Amniotic stem cell (primary cell): ENCODE measurements at regions not wholly inside any gene's neighbourhood (a gene's known extent, or its start where the extent isn't known, plus 50 kb on each side); places are given as distances from the start of the nearest gene placed in this dataset.
"Not testable (repeated sequence)": the region's sequence is repeated elsewhere in the genome, so short reads cannot be mapped to it uniquely, and the experiment has no call there.

Source experiments
- DNase-seq: peaks from one replicate; lab custom pipeline; 2025; lab: John Stamatoyannopoulos, UW

DNA sequence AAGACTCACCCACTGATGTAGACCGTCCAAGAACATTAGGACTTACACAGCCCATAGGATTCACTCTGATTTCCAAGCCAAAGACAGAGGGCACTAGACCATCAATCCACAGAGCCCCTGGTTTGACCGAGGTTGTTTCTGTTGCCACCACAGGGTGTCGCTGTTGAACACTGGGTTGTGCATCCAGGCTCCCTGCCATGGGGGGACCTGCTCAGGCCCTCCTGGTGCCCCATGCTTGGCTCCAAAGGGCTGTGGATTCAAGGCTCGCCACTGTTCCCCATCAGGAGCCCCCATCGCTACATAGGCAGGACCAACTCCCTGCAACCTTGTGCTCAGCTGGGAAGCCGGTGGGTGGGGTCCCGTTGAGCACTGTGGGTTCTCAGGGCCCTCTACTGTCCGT, 128.0 kb upstream of the ANO1 start:
- no peak for DNase-seq

DNA sequence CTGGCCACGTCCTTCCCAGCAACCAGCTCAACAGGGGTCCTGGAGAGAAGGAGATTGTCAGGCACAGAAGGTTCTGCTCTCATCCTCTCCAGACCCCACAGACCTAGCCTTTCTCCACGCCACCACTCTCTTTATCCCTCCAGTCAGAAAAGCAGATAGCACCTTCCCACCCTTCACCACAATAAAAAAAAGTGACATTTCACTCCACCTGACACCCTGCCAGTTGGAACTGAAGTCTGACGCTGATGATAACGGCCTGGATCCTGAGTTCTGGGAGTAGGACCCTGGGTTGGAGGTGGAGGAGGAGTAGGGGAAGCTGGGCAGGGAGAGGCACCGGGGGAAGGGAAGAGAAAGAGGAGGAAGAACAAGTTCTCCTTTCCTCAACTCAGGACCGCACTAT, 127.5 kb upstream of the ANO1 start:
- no peak for DNase-seq

DNA sequence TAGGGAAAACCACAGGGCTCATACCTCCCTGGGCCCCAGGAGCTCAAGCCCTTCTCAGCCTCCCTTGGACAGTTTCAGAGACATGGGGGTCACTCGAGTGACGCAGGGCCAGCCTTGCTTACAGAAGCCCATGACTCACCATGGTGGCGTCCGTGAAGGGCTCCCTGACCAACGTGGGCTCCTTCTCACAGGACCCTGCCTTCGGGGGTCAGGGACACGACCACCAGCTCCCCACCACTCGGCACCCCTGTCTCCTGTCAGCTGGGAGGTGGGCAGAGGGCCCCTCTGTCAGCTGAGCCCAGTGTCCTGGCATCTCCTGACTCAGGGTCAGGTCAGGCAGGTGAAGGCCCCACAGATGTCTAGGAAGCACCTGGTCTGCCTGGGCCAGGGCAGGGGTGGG, 126.3 kb upstream of the ANO1 start:
- no peak for DNase-seq

DNA sequence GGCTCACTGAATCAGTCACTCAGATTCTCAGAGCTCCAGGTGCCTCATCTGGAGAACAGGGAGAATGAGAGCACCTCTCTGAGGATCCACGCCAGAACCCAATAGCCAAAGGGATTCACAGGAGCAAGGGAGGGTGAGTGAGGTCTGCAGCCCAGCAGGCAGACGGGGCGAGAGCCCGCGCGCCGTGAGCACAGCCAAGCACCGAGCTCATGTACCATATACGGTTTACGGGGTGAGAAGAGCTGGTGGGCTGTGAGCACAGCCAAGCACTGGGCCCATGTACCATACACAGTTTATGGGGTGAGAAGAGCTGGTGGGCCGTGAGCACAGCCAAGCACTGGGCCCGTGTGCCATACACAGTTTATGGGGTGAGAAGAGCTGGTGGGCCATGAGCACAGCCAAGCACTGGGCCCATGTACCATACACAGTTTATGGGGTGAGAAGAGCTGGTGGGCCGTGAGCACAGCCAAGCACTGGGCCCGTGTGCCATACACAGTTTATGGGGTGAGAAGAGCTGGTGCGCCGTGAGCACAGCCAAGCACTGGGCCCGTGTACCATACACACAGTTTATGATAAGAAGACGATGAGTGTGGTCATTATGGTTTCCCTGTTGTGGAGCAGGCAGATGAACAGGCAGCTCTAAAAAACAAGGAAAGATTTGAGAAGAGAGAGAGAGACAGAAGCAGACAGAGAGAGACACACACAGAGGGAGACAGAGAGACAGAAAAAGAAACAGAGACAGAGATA, 125.7 kb upstream of the ANO1 start:
- DNase-seq, result not testable (repeated sequence)

DNA sequence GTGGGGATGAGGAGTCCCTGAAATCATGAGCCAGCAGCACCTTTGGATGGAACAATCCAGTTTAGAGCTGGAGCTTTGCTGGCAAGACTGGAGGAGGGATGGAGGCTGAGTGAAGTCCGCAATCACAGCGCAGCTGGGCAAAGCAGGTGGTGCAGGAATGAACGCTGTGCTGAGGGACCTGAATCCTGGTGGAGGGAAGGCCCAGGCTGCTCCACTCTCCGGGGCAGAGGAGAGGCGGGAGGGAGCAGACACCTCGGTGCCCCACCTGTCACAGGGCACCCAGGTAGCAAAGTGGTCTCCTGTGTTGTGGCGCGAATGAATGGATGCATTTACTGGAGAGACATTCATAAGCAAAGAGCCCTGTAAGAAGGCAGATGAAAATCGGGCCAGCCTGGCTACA, 124.8 kb upstream of the ANO1 start:
- DNase-seq, result no peak

DNA sequence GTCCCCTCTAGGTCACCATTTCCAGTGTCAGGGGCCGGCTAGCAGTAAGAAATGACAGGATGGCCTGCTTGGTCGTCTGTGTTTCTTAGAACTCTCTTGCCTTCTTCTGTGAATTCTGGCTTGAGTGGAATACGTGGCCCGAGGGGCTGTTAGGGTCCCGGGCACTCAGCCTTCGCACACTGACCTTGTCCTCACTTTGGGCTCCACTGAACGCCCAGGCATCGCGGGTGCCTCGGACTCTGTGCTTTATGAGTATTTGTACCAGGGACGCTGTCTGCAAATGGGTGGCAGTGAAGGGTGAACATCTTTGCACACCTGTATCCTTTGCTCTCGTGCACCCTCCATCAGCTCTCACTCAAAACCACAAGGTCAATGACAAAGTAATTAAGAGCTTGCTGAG, 123.4 kb upstream of the ANO1 start:
- DNase-seq, result no peak

DNA sequence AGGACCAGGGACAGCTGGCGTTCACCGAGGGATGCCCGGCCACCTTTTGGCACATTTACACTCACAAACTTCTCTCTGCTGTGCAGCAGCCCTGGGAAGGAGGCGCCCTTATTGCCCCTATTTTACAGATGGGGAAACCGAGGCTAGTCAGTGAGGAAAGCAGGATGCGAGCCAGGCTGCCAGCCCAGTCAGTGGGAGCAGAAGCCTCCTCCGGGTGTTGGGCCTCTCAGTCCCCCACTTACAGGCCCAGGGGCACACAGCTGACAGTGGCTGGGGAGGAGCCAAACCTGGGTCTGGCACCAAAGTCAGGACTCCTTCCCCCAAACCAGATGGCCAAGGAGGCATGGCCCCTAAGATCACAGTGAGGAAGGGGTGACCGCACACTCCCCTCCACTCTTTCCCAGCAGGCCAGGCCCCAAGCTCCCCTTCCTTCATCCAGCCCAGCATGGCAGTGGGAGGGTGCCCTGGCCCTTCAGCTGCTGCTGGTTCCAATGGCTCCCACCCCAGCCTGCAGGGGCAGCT, 121.4 kb upstream of the ANO1 start:
- no peak for DNase-seq

DNA sequence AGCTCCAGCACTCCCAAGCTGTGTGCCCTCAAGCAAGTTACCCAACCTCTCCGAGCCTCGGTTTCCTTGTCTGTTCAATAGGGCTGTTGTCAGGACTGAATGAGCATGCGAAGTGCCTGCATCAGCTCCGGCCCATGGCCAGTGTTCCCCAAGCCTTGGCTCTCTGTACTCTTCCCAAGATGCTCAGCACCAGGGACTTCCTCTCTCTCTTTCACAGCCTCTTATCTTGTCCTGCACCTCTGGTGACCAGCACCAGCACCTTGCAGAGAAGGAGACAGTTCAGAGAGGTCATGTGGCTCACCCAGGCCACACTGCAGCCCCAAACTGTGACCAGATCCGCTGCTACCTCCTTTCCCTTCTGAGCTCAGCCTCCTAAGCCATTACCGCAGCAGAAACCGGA, 120.3 kb upstream of the ANO1 start:
- no peak for DNase-seq

DNA sequence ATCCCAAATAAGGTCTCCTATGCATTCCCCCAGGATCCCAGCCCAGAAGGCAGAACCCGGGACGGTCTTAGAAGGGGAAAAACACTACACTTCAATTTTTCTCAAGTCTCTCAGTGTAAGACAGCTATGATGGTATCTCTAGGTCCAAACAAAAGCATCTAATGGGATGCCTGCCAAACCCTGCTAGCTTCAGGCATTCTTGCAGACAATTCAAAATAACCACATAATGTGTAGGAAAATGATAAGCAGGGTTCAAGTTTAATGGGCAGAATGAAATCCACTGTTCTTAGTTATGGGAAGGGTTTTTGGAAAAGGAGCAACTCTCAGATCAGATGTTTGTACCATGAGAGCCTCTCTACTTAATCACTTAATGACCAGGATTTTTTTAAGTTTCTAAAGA, 119.8 kb upstream of the ANO1 start:
- no peak for DNase-seq

DNA sequence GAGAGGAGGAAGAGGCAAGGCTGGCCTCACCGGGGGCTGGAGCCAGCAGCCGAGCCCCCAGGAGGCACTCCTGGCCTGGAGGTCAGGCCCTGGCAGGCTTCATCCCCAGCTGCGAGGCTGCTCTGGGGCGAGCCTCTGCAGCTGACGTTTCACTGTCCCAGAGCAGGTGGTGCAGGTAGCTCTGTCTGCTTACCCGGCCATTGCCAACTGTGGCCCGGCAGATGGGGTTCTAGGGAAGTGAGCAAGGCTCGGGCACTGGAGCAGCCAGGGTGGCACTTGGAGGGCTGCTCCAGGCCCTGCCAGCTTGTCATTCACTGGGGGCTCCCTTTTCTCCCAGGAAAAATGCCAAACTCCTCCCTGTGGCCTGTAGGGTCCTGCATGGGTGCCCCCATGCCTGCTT, 118.7 kb upstream of the ANO1 start:
- DNase-seq, result no peak

DNA sequence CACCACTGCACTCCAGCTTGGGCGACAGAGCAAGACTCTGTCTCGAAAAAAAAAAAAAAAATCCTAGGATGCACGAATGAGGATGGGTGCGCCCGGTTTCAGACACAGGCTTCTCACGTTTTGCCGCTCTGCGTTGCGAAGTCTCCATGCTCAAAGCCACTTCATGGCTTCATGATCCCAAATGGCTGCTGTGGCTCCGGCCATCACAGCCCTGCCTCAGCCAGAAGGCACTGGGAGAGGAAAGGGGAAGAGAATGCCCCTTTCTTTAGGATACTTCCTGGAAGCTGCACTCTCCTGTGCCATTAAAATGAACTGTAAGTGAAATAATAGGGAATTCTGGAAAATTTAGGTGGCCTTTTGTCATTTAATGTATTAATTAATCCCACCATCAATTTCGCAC, 116.4 kb upstream of the ANO1 start:
- DNase-seq, result no peak

DNA sequence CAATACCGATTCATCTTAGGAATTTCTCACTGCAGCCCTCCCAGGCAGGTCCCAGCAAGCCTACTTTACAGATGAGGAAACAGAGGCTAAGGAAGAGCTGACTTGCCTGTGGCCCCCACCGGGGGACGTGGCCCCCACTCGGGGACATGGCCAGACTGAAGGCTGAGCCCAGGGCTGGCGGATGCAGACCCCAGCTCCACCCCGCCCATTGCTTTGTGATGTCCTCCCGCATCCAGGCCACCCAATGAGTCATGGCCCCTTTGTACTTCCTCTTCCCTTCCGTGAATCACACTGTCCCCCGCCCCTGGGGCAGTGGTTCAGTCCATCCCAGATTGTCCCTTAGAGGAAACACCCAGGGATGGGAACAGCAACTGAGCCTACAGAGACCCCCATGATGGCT, 116.0 kb upstream of the ANO1 start:
- DNase-seq, result no peak

DNA sequence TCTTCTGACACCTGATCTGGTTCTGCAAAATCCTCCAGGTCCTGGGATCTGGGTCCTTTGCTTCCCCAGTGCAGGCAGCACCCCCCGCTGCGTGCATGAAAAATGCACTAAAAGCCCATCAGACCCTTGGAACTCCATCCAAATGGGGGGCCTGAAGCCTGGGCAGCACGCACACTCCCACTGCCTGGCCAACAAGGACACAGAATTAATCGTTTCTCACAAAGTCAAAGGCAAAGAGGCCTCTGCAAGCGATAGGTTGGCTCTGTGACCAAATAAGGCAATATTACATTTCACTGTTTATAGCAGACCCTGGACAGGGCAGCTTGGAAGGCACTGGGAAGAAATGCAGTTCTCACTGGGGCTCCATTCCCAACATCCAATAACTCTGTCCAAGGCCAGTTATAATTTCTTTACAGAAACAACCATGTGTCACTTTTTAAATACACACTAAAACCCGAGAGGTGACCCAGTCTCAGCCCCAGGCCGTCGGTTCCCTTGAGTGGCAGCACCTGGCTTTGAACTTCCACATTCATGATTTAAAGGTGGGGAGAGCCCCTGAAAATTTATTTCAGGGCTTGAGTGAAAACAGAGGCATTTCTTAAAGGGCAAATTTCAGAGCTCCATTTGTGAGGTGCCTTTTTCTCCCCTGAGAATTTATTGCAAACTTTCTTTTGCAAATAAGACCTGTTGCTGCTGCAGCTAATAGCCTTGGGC, 114.4 kb upstream of the ANO1 start:
- DNase-seq, result no peak

DNA sequence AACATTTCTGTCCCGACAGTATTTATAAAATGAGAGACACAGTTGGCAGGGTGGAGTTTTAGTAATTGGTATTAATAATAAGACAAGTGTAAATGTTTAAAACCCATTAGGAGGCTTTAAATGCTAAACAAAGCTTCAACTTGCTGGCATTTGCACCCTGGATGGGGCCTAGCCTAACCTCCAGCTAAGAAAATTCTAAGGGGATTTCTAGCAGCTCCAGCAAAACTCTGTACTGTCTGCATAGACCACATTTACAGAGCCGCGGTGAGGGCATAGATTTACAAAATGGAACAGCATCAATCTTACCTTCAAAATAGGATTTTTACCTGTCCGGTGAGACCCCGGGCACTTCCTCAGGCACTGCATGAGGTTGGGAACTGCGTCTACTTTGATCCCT, 113.9 kb upstream of the ANO1 start:
- DNase-seq, result no peak

DNA sequence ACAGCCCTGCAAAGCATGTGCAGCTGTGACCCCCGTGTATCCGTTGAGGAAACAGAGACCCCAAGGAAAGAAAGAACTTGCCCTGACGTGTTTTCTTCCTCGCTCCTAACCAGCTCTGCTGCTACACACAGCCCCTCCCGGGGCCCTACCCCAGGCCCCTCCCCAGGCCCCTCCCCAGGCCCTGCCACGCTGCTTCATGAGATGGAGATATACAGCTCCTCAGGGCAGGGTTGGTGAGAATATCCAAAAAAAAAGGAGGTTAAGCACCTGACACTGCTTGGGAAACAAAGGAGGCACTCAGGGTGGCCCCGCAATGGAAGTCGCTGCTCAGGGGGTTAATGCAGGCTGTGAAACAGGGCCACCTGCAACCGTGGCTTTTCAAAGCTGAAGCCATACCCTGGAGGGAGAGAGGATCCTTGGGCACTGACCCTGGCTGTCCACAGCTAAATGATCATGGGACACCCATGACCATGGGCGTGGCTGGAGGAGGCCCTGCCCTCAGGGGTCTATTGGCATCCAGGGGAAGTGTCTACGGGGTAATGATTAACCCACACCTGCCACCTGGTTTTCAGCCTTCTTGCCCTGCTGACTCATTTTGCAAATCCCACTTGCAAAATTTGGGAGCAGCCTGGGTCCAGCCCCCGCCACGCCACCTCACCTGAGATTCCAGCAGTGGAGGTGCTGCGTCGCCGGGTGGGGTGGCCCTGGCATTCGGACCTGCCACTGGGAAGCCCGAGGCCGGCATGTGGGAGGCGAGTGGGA, 112.1 kb upstream of the ANO1 start:
- DNase-seq, result no peak

DNA sequence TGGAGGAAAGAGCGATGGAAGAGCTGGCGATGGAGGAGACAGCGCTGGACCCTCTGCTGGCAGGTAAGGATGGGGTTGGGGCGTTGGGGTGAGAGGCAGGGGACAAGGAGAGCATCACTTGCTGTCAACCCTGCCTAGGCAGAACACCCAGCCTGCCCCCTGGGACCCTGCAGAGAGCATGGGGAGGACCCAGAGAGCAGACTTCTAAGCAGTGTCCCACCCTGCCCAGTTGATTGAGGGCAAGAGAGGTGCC, 111.6 kb upstream of the ANO1 start:
- DNase-seq, result no peak

DNA sequence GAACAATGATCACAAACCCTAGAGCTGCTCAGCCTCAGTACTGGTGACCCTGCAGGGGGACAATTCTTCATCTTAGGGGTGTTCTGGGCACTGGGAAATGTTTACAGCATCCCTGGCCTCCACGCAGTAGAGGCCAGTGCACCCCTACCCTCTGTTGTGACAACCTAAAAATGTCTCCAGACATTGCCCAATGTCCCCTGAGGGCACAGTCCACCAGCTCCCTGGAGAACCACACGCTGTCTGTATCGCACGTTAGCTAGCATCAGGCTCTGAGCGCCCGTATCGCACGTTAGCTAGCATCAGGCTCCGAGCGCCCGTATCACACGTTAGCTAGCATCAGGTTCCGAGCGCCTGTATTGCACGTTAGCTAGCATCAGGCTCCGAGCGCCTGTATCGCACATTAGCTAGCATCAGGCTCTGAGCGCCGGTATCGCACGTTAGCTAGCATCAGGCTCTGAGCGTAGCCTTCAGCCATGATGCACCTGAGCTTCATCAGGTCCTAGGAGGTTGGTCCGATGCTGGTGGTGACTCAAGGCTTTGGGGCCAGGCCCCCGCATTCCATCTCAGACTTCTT, 111.1 kb upstream of the ANO1 start:
- DNase-seq, result no peak

DNA sequence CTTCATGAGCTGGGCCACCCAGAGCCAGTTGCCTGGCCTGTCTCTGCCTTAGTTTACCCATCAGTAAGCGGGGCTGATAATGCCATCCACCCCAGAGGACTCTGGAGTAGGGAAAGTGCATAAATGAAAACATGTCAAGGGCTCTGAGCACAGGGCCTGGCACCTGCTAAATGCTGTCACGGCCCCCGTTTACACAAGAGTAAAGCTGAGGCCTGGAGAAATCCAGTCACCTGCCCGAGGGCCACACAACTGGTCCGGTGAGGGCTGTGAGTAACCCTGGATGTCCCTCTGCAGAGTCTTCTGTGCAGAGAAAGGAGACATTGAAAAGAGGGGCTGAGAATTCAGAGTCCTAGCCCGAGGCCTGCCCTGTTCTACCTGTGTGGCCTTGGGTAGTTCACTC, 110.6 kb upstream of the ANO1 start:
- no peak for DNase-seq

DNA sequence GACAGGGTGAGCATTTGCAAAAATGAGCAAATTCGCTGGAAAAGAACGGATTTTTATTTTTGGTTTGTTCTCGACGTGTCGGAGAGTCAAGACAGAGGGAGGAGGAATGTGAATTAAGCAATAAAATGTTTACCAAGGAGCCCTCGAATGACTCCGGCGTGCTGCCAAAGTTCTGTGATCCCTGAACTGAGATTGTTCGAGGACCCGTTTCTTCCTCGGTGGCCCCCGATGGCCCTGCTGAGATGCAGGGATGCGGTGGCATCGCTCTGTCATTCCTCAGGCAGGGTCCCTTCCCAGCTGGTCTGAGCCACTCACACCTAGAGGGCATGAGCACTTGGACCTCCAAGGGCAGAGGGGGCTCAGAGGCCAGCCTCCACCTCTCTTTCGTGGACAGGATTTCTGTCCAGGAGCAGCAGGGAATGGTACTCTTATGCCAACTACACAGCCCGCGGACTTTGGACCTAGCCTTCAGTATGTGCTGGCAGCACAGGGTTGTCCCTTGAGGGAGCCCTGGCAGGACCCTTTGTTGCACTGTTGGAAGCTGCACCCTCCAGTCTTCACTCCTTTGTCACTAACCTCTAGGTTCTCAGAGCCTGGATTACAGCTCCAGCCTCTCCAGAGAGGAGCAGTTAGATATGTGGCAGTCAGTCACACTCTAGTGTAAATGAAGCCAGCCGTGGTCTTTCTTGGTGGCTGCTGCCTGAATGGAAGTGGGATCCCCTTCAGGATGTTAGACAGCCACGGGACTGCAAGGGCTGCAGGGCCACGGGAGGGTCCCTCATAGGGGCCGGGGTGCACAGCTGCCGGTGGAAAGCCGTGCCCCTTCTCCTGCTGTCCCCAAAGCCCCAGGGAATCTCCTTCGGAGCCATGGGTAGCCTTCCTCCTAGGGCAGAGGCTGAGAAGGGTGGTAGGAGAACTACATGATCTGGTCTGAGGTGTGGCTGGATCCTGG, 109.4 kb upstream of the ANO1 start:
- no peak for DNase-seq

DNA sequence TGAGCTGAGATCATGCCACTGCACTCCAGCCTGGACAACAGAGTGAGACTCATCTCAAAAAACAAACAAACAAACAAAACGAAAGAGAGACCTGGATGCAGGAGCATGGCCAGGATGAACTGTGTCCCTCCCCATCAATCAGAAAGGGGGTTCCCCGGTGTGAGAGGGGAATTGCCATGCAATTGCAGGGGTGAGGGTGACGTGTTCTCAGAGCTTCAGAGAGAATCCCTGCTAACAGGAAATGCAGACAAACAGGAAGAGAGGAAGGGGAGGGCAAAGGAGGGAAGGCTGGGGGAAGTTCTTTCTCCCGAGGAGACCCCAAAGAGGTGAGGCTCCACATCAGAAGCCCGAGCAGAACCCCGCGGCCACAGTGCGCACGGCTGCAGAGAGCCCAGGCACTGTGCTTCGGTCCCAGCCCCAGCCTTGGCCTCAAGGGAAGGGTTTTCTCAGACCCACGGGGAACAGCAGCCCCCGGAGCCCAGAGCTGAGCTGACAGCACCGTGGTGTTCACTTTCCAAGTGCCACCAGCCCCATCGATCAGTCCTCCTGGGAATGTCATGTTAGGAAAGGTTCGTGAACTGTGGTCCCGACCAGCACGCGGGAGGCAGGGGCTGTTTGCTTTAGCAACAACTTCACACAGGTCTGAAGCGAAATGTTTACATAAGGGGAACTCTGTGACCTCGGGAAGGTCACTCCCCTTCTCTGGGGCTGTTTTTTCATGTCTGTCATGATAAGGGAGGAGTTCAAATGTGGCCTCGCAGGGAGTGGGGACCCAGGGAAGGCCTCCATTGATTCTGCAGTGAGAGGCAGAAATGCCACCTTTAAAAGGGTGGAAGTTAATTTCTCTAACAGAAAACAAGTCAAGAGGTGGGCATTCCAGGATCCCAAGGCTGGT, 108.0 kb upstream of the ANO1 start:
- DNase-seq, result no peak
